ENCODE measurements at regions not wholly inside any gene's neighbourhood (a gene's known extent, or its start where the extent isn't known, plus 50 kb on each side); places are given as distances from the start of the nearest gene placed in this dataset.

GRCh38 chr5:112023766-112024165 lies 266.8 kb upstream of the NREP start:
- CTCF ChIA-PET = no interaction called here
- H3F3A ChIP-seq (ENCODE audit: low read length, unreplicated experiment) = no peaks in the 10 kb centered on the region
- H3K27me3 ChIP-seq (ENCODE audit: low read length) = no peaks in the 10 kb centered on the region
- no peak overlapping the region for H3K27ac ChIP-seq (ENCODE audit: low read length)
- POLR2A ChIA-PET (ENCODE audit: unreplicated experiment) = no interaction called here
- H3K4me2 ChIP-seq (ENCODE audit: low read length) = no peak overlapping the region
- no peaks in the 10 kb centered on the region for H3K4me1 ChIP-seq (ENCODE audit: insufficient read depth, low read length)
- BruUV-seq (replicated peaks) = no TSS peak
- intact Hi-C loops (cut with micrococcal nuclease) = no loop called here
- DNase-seq (no peak), ATAC-seq (no peak)
- H3K9me3 ChIP-seq (ENCODE audit: low read length) = no peaks in the 10 kb centered on the region
- H4K20me1 ChIP-seq (ENCODE audit: low read length) = no peaks in the 10 kb centered on the region
- no peak overlapping the region for H3K4me3 ChIP-seq (ENCODE audit: low read length)
- H3K9me2 ChIP-seq (replicated peaks; ENCODE audit: low read length) = no peaks in the 10 kb centered on the region
- no peak overlapping the region for H2AFZ ChIP-seq (ENCODE audit: low read length)
- H3K79me2 ChIP-seq (ENCODE audit: low read length) = no peaks in the 10 kb centered on the region
- no peak for TF ChIP-seq EZH2 (IDR thresholded peaks at IDR 0.05; ENCODE audit: low read length, unreplicated experiment)
- no peak for TF ChIP-seq CTCF (conservative IDR thresholded peaks at IDR 0.05; ENCODE audit: low read depth, low read length)
- TF ChIP-seq EZH2phosphoT487 (IDR thresholded peaks at IDR 0.05; ENCODE audit: borderline replicate concordance, low read length) = no peak
- H3K36me3 ChIP-seq (ENCODE audit: low read depth, low read length) = no peaks in the 10 kb centered on the region
- H3K9ac ChIP-seq (ENCODE audit: low read length) = no peak overlapping the region

- ATAC-seq = no peak
- Histone ChIP-seq H3K79me2 (ENCODE audit: low read length) (no peaks in the 10 kb centered on the region), H3K4me1 (ENCODE audit: insufficient read depth, low read length) (peaks cover 2% of the 10 kb centered on the region), H3K27me3 (ENCODE audit: low read length) (no peaks in the 10 kb centered on the region), H3K9me2 (replicated peaks; ENCODE audit: low read length) (no peaks in the 10 kb centered on the region), H3K9ac (ENCODE audit: low read length) (no peak overlapping the region), H3K9me3 (ENCODE audit: low read length) (no peaks in the 10 kb centered on the region), H3F3A (ENCODE audit: low read length, unreplicated experiment) (no peaks in the 10 kb centered on the region), H3K4me2 (ENCODE audit: low read length) (no peak overlapping the region), H3K27ac (ENCODE audit: low read length) (no peak overlapping the region), H2AFZ (ENCODE audit: low read length) (no peak overlapping the region), H3K4me3 (ENCODE audit: low read length) (no peak overlapping the region), H3K36me3 (ENCODE audit: low read depth, low read length) (no peaks in the 10 kb centered on the region), H4K20me1 (ENCODE audit: low read length) (no peaks in the 10 kb centered on the region)
- ChIA-PET POLR2A (ENCODE audit: unreplicated experiment) (no interaction called here), CTCF (no interaction called here)
- intact Hi-C loops (cut with micrococcal nuclease) = no loop called here
- BruUV-seq (replicated peaks) = no TSS peak
- no peak for TF ChIP-seq CTCF (conservative IDR thresholded peaks at IDR 0.05; ENCODE audit: low read depth, low read length)
- no peak for TF ChIP-seq EZH2phosphoT487 (IDR thresholded peaks at IDR 0.05; ENCODE audit: borderline replicate concordance, low read length)
- TF ChIP-seq EZH2 (IDR thresholded peaks at IDR 0.05; ENCODE audit: low read length, unreplicated experiment) = no peak
- DNase-seq = no peak
Measured at GRCh38 chr5:112018846-112019245, 261.9 kb upstream of the NREP start.

- CTCF ChIA-PET = no interaction called here
- intact Hi-C loops (cut with micrococcal nuclease) = no loop called here
Measured at GRCh38 chr5:112016980-112017379, 260.0 kb upstream of the NREP start.

More at GRCh38 chr5:112016980-112017379, 260.0 kb upstream of the NREP start:
- Histone ChIP-seq H3K27me3 (ENCODE audit: low read length) (no peaks in the 10 kb centered on the region), H2AFZ (ENCODE audit: low read length) (no peak overlapping the region), H3F3A (ENCODE audit: low read length, unreplicated experiment) (no peaks in the 10 kb centered on the region), H3K36me3 (ENCODE audit: low read depth, low read length) (no peaks in the 10 kb centered on the region), H3K4me2 (ENCODE audit: low read length) (no peak overlapping the region), H3K9me2 (replicated peaks; ENCODE audit: low read length) (no peaks in the 10 kb centered on the region), H3K9me3 (ENCODE audit: low read length) (no peaks in the 10 kb centered on the region), H3K79me2 (ENCODE audit: low read length) (no peaks in the 10 kb centered on the region), H3K27ac (ENCODE audit: low read length) (no peak overlapping the region), H3K4me1 (ENCODE audit: insufficient read depth, low read length) (peaks cover 15% of the 10 kb centered on the region), H3K9ac (ENCODE audit: low read length) (no peak overlapping the region), H3K4me3 (ENCODE audit: low read length) (no peak overlapping the region), H4K20me1 (ENCODE audit: low read length) (no peaks in the 10 kb centered on the region)
- no TSS peak for BruUV-seq (replicated peaks)
- POLR2A ChIA-PET (ENCODE audit: unreplicated experiment) = no interaction called here
- DNase-seq (no peak), ATAC-seq (no peak)
- TF ChIP-seq CTCF (conservative IDR thresholded peaks at IDR 0.05; ENCODE audit: low read depth, low read length) (no peak), EZH2 (IDR thresholded peaks at IDR 0.05; ENCODE audit: low read length, unreplicated experiment) (no peak)
